Urinary bladder (tissue), 3 donors: ENCODE measurements at regions not wholly inside any gene's neighbourhood (a gene's known extent, or its start where the extent isn't known, plus 50 kb on each side); places are given as distances from the start of the nearest gene placed in this dataset.
"Not testable (repeated sequence)": the region's sequence is repeated elsewhere in the genome, so short reads cannot be mapped to it uniquely, and the experiment has no call there.

Experiments
- DNase-seq: peaks from one replicate; pipeline ENCODE4 v3.0.0-alpha.2; 2015; ENCODE audit errors: extremely low spot score
- H3K27ac ChIP-seq: one replicate; pipeline ENCODE4 v1.5.1; 2013; ENCODE audit warnings: low read depth, mild to moderate bottlenecking, moderate library complexity
- H3K36me3 ChIP-seq: one replicate; pipeline ENCODE4 v1.6.1; 2013; ENCODE audit warnings: mild to moderate bottlenecking, moderate library complexity; ENCODE audit not compliant: insufficient read depth
- H3K4me1 ChIP-seq: one replicate; pipeline ENCODE4 v1.6.1; 2013; ENCODE audit warnings: mild to moderate bottlenecking, moderate library complexity; ENCODE audit not compliant: insufficient read depth
- H3K4me3 ChIP-seq: one replicate; pipeline ENCODE4 v1.5.1; 2013; ENCODE audit warnings: low read depth, low read length
- WGBS: extraction: QIAGEN DNeasy Blood & Tissue Kit; methylation state at CpG from one replicate; pipeline ENCODE4 v1.1.7; 2013; 5-methylcytosine and 5-hydroxymethylcytosine counted together
- donor health status: healthy with polysubstance abuse.
- donor health status: healthy.

DNA sequence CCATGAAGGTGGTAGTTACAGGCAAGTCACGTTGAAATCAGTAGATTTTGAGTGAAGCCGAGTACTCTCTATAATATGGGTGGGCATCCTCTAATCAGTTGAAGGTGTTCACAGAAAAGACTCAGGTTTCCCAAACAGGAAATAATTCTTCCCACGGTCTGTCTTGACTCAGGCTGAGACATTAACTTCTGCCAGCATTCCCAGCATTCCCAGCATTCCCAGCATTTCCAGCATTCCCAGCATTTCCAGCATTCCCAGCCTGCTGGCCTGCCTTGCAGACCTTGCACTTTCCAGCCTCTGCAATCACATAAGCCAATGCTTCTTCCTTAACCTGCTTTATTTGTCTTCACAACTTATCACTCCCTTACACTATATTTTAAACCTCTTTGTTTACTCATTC lies 542.3 kb upstream of the ROBO2 start:
- WGBS, result 78% methylated on average over 3 of the region's 3 CpGs
- Histone ChIP-seq H3K36me3 (no peaks in the 10 kb centered on the region), H3K4me3 (no peak overlapping the region), H3K4me1 (no peaks in the 10 kb centered on the region), H3K27ac (no peak overlapping the region)
- DNase-seq, result no peak

DNA sequence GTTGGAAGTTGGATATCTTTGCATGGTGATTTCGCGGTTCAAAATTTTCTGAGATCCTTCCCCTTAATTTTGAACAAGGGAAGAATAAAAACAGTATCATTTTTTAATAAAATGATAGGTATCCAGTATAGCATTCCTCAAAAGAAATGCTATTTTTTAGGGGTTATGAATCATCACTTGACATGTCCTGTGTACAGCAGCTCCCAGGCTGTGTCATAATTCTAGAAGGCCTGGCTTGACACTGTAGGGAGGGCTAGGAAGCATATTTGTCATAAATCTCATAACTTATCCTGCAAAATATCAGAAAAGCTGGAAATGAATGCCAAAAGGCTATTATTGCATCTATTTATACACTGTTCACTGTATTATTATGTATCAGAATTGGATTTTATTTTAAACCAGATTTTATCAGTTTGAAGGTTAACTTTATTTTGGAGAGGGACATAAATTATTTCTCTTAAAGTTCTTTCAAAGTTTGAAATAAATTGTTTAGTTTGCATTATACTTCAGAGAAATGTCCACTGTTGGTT lies 539.1 kb upstream of the ROBO2 start:
- Histone ChIP-seq H3K4me3 (no peak overlapping the region), H3K4me1 (no peaks in the 10 kb centered on the region), H3K36me3 (no peaks in the 10 kb centered on the region), H3K27ac (no peak overlapping the region)
- no peak for DNase-seq
- 95% methylated on average over 2 of the region's 2 CpGs for WGBS

DNA sequence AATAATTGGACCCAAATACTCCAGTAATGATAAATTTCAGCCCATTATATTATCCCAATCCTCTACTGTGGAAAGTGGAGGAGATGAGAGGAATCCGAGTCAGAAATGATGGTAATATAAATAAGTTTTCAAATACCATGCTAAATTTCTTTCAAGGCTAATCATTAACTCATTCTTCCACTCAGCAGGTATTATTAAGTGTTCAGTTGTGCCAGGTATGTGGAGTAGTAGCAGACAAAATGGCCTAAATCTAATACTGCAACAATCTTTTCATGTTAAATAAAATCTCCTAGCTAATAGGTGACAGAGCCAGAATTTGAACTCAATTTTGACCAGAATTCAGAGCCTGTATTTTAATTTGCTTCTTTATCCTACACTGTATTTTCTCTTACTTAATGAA lies 538.6 kb upstream of the ROBO2 start:
- Histone ChIP-seq H3K4me1 (no peaks in the 10 kb centered on the region), H3K4me3 (no peak overlapping the region), H3K36me3 (no peaks in the 10 kb centered on the region), H3K27ac (no peak overlapping the region)
- no peak for DNase-seq
- 66% methylated on average over 1 of the region's 1 CpG for WGBS

DNA sequence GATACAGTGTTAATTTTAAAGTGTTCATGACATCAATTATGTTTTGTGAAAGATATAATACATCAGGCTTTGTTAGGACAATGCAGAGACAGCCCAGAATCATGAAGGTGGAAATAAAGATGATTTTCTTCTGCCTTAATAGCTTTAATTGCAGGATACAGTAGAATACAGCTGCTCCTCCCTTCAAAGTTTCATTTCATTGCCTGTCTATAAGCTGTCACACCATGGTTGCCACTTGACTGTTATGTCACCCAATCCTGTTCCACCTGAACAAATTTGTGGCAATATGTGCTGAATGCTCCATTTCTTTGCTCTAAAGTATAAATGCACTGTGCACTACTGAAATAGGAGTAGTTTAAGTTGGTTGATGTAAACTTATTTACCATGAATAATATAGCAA lies 537.8 kb upstream of the ROBO2 start:
- Histone ChIP-seq H3K4me3 (no peak overlapping the region), H3K4me1 (no peaks in the 10 kb centered on the region), H3K27ac (no peak overlapping the region), H3K36me3 (no peaks in the 10 kb centered on the region)
- DNase-seq, result no peak

DNA sequence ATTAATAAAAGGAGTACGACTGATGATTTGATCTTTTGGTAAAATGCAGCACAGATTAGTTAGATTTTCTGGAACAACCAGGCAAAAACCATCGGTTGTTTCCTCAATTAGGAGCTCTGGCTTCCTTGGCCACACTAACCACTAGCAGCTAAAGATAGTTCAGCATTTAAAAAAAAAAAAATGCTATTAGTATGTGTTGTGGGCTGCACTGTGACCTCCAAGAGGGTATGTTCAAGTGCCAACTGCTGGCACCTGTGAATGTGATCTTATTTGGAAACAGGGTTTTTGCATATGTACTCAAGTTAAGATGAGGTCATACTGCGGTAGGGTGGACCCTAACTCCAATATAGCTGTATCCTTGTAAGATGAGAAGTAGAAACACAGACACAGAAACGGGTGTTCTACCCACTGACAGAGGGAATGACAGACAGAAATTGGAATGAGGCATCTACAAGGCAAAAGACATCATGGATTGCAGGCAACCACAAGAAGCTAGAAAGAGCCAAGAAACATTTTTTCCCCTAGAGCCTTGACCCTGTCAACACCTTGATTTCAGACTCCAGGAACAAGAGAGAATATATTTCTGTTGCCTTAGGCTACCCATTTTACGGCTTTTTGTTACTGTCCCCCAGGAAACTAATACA lies 534.6 kb upstream of the ROBO2 start:
- WGBS, result 87% methylated on average over 5 of the region's 5 CpGs
- no peak for DNase-seq
- H3K36me3 ChIP-seq, result no peaks in the 10 kb centered on the region
- H3K27ac ChIP-seq, result no peak overlapping the region
- no peaks in the 10 kb centered on the region for H3K4me1 ChIP-seq
- H3K4me3 ChIP-seq, result no peak overlapping the region

DNA sequence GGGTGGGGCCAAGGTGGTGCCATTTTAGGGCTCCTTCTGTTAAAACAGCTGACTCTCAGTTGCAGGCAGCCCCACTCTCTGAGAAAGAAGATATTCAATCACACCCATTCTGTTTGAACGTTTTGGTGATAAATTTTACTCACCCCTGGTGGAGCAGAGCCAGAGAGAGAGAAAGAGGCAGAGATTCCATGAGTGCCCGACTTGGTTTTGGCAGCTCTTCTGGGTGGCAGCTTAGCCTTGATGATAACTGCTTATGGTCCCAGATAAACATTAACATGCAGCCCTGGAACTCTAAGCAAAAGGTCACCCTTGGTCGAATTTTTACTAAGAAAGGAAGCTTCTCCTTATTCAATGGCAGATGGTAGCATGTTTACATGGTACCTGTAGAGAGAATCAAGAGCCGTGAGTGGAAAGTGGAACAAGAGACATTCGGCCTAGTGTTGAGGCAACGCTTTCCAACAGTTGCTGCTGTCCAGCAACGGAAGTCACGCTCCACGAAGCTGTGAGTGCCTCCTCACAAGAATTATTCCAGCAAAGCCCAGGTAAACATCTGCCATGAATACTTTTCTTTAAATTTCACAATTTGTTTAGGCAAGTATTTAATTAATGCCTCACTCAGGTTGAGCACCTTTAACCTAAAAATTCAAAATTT lies 530.6 kb upstream of the ROBO2 start:
- H3K4me1 ChIP-seq, result no peaks in the 10 kb centered on the region
- WGBS, result 61% methylated on average over 9 of the region's 9 CpGs

DNA sequence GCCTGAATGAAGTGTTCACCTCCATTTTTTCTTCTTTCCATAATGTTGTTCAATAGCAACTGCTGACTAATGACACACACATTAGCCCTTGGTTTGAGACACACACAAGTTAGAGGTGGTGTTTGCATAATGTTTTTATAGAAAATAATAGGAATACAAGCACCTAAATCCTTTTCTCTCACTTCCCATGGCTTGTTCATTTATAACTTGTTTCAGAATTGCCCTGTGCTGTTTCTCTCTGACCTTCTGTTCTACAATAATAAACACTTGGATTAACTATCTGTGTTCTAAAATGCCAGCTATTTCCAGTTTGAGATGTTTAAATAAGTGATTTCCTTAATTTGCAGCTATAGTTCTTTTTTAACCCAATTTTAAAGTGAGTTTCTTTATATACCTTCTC lies 525.1 kb upstream of the ROBO2 start:
- Histone ChIP-seq H3K4me3 (no peak overlapping the region), H3K27ac (no peak overlapping the region), H3K4me1 (no peaks in the 10 kb centered on the region), H3K36me3 (no peaks in the 10 kb centered on the region)
- DNase-seq, result no peak

More for the DNA sequence above, 530.6 kb upstream of the ROBO2 start:
- no peak for DNase-seq
- Histone ChIP-seq H3K4me3 (no peak overlapping the region), H3K36me3 (no peaks in the 10 kb centered on the region), H3K27ac (no peak overlapping the region)

DNA sequence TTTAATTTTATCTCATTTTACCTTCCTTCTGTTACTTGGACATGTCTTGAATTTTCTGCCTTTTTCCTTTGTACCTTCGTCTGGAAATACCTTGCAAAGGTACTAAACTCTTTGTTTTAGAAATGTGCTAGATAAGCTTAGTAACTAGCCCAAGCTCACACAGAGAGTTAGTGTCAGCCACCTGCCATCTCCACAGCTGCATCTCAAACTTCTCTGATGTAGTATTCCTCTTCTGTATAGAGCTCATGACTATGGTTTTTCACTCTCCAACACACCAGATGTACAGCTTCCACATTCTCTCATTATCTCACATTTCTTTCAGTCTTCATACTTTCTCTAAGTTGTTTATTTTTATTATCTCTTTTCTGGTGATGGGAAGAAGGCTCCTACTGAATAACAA lies 516.6 kb upstream of the ROBO2 start:
- WGBS, result 58% methylated on average over 1 of the region's 1 CpG
- Histone ChIP-seq H3K36me3 (no peaks in the 10 kb centered on the region), H3K27ac (no peak overlapping the region), H3K4me3 (no peak overlapping the region), H3K4me1 (no peaks in the 10 kb centered on the region)
- no peak for DNase-seq

DNA sequence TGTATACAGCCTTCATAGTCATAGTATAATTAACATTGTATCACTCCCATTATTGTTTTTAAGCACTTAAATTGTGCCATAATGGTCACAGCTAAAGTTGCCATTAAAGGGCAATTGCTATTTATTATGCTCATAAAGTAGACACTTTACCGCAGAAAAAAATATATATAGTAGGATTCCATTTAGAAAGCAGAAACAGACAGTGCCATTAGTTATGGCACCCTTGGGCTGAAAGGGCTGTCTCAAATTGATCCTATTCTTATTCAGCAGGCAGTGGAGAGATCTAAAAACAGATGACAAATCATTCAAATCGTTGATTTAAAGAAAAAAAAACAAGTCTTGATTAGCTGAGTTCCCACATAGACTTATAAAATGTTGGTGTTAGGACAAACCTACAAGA lies 514.2 kb upstream of the ROBO2 start:
- H3K4me3 ChIP-seq, result no peak overlapping the region
- DNase-seq, result no peak
- no peak overlapping the region for H3K27ac ChIP-seq
- 86% methylated on average over 2 of the region's 2 CpGs for WGBS
- no peaks in the 10 kb centered on the region for H3K4me1 ChIP-seq
- H3K36me3 ChIP-seq, result no peaks in the 10 kb centered on the region

DNA sequence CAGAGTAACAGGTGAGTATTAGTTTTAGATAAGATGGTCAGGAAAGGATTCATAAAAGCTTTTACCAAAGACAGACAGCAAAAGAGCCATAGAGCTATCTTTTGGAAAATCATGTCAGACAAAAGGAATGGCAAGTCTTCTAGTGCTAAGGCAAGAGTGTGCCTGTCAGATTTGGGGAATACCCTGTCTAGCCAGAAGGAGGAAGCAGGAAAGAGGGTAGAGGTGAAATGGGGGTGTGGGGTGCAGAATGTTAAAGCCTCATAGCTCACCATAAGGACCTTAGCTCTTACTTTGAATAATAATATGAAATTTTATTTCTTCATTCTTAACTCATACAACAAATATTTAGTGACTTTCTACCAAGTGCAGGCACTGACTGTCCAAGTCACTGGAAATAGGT lies 512.1 kb upstream of the ROBO2 start:
- Histone ChIP-seq H3K36me3 (no peaks in the 10 kb centered on the region), H3K27ac (no peak overlapping the region), H3K4me1 (no peaks in the 10 kb centered on the region), H3K4me3 (no peak overlapping the region)
- no peak for DNase-seq

DNA sequence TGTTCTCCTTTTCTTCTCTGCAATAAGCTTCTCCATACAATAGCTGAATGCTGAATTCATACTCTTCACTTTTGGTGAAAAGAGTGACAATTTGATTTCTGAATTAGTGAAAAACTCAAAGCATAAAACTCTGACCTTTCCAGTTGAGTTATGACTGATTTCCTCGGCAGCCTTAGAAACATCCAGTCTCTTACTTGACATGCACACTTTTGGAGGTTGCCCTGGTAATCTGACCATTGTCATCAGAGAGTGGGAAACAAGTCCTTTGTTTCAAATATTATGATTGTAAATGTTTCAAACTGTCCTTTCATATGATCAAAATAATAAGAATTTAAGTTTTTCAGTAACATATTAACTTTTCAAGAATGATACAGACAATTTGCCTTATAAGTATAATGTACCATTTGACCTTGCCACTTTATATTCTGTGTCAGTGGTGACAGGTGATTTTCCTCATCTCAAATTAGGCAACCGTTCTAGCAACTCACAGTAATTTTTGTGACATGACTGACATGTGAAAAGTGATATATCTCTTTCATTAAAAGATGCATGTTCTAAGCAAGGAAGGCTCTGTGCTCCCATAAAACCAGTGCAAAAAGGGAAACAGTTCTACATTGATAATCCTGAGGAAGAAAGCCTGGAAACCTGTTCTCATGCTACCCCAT lies 507.6 kb upstream of the ROBO2 start:
- 54% methylated on average over 2 of the region's 2 CpGs for WGBS
- Histone ChIP-seq H3K4me1 (no peaks in the 10 kb centered on the region), H3K27ac (no peak overlapping the region), H3K36me3 (no peaks in the 10 kb centered on the region), H3K4me3 (no peak overlapping the region)
- no peak for DNase-seq

DNA sequence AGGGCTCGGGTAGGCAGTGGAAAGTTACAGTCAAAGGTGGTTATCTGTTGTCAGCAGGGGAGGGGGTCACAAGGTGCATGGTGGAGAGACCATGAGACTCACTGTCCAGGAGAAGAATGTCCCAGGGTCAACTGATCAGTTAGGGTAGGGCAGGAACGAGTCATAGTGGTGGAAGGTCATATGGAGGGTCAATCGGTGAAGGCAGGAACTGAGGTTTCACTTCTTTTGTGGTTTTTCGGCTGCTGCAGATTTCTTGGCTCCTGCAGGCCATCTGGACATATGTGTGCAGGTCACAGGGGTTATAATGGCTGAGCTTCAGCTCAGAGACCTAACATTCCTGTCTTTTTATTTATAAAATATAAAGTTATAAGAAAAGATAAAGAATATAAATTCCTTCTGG lies 506.2 kb upstream of the ROBO2 start:
- DNase-seq, H3K4me1 ChIP-seq, H3K27ac ChIP-seq, H3K36me3 ChIP-seq, H3K4me3 ChIP-seq: not testable (repeated sequence)
- 76% methylated on average over 4 of the region's 4 CpGs for WGBS

DNA sequence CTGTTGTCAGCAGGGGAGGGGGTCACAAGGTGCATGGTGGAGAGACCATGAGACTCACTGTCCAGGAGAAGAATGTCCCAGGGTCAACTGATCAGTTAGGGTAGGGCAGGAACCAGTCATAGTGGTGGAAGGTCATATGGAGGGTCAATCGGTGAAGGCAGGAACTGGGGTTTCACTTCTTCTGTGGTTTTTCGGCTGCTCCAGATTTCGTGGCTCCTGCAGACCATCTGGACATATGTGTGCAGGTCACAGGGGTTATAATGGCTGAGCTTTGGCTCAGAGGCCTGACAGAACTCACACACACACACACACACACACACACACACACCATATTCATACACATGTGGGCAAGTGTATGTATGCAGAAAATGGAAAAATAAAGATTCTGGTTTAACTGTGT lies 502.0 kb upstream of the ROBO2 start:
- H3K27ac ChIP-seq, DNase-seq, H3K4me1 ChIP-seq, H3K4me3 ChIP-seq, H3K36me3 ChIP-seq: not testable (repeated sequence)
- 90% methylated on average over 3 of the region's 3 CpGs for WGBS

DNA sequence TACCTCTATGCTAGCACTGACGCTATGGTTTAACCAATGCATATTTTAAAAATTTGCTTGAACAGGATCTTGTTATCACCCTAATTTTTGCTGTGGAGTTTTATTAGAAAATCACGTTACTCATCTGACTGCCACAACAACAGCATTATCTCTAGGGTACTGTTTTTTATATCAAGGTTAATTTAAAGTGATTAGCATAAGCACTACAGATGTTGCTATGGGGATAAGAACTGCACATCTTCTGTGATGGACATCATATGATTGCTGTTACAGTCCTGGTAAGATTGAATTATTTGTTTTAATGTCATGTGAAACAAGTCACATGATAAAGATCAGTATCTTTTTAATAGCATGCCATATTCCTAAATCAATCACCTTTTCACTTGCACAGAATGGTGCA lies 492.2 kb upstream of the ROBO2 start:
- no peaks in the 10 kb centered on the region for H3K4me1 ChIP-seq
- 84% methylated on average over 2 of the region's 2 CpGs for WGBS
- no peak overlapping the region for H3K27ac ChIP-seq
- no peak overlapping the region for H3K4me3 ChIP-seq
- no peaks in the 10 kb centered on the region for H3K36me3 ChIP-seq
- no peak for DNase-seq
